ENCODE measurements at regions not wholly inside any gene's neighbourhood (a gene's known extent, or its start where the extent isn't known, plus 50 kb on each side); places are given as distances from the start of the nearest gene placed in this dataset.
"Not testable (repeated sequence)": the region's sequence is repeated elsewhere in the genome, so short reads cannot be mapped to it uniquely, and the experiment has no call there.

GRCh38 chr1:48073798-48074530 lies 76.8 kb upstream of the TRABD2B start:
- no peak for TF ChIP-seq CTCF (IDR thresholded peaks at IDR 0.05; ENCODE audit: extremely low read depth, missing control alignments)
- no peak for DNase-seq (ENCODE audit: low spot score)

- no peak for DNase-seq (ENCODE audit: low spot score)
- no peak for TF ChIP-seq CTCF (IDR thresholded peaks at IDR 0.05; ENCODE audit: extremely low read depth, missing control alignments)
Observed at GRCh38 chr1:48071513-48071912, 74.3 kb upstream of the TRABD2B start.

- TF ChIP-seq CTCF (IDR thresholded peaks at IDR 0.05; ENCODE audit: extremely low read depth, missing control alignments), result no peak
- DNase-seq (ENCODE audit: low spot score), result no peak
Observed at GRCh38 chr1:48070396-48070750, 73.2 kb upstream of the TRABD2B start.

- TF ChIP-seq CTCF (IDR thresholded peaks at IDR 0.05; ENCODE audit: extremely low read depth, missing control alignments), result no peak
- no peak for DNase-seq (ENCODE audit: low spot score)
Observed at GRCh38 chr1:48069662-48070395, 72.6 kb upstream of the TRABD2B start.

GRCh38 chr1:48068206-48068605 lies 71.0 kb upstream of the TRABD2B start:
- DNase-seq (ENCODE audit: low spot score), result no peak
- no peak for TF ChIP-seq CTCF (IDR thresholded peaks at IDR 0.05; ENCODE audit: extremely low read depth, missing control alignments)

- no peak for TF ChIP-seq CTCF (IDR thresholded peaks at IDR 0.05; ENCODE audit: extremely low read depth, missing control alignments)
- no peak for DNase-seq (ENCODE audit: low spot score)
Observed at GRCh38 chr1:48066936-48067335, 69.8 kb upstream of the TRABD2B start.

GRCh38 chr1:48064693-48065092 lies 67.5 kb upstream of the TRABD2B start:
- not testable (repeated sequence) for DNase-seq (ENCODE audit: low spot score)

GRCh38 chr1:48062353-48062752 lies 65.2 kb upstream of the TRABD2B start:
- TF ChIP-seq CTCF (IDR thresholded peaks at IDR 0.05; ENCODE audit: extremely low read depth, missing control alignments), result no peak
- DNase-seq (ENCODE audit: low spot score), result no peak
